ENCODE measurements at regions not wholly inside any gene's neighbourhood (a gene's known extent, or its start where the extent isn't known, plus 50 kb on each side); places are given as distances from the start of the nearest gene placed in this dataset.

GRCh38 chr14:106522990-106523389 is 996.6 kb downstream of the TMEM121 start:
- peaks cover 2 to 9% of the 10 kb centered on the region in 2 donors for H3K4me1 ChIP-seq (ENCODE audit: control insufficient read depth in 2 of 2, insufficient read depth in 2 of 2, low read length in 2 of 2)
- H3K9ac ChIP-seq (ENCODE audit: low read length) = no peak overlapping the region
- Mint-ChIP-seq H3K27ac (no peak overlapping the region), H3K4me1 (peaks cover 5% of the 10 kb centered on the region), H3K4me3 (no peak overlapping the region), H3K9me3 (ENCODE audit: insufficient read depth) (no peaks in the 10 kb centered on the region), H3K27me3 (peaks cover 3% of the 10 kb centered on the region)
- no peaks in the 10 kb centered on the region for H3K27me3 ChIP-seq (replicated peaks in 1 of 4; ENCODE audit: control extremely low read depth in 1 of 4, control insufficient read depth in 3 of 4, insufficient read depth in 4 of 4, low read length in 3 of 4)
- DNase-seq (no peak), ATAC-seq (ENCODE audit: low read depth) (no peak)
- no peaks in the 10 kb centered on the region for H4K20me1 ChIP-seq (ENCODE audit: control insufficient read depth, insufficient read depth, low read length, poor library complexity, severe bottlenecking)
- CTCF ChIA-PET = interaction anchor here (0.6 to 1.3 kb wide), 2 partner anchors 17 to 71 kb away, joined by 3 read pairs; no protein-coding TSS in a partner anchor
- WGBS (ENCODE audit: insufficient coverage) = no CpG with 5 or more reads among the region's 2 CpGs
- H3K36me3 ChIP-seq (replicated peaks in 1 of 2; ENCODE audit: control extremely low read depth in 1 of 2, control insufficient read depth in 1 of 2, extremely low read depth in 1 of 2, insufficient read depth in 2 of 2, low read length in 1 of 2) = no peaks in the 10 kb centered on the region
- no peak overlapping the region for H3K4me3 ChIP-seq (ENCODE audit: control extremely low read depth in 1 of 5, extremely low read depth in 1 of 5, insufficient read depth in 1 of 5, low read depth in 2 of 5, low read length in 4 of 5)
- no peak overlapping the region for H3K27ac ChIP-seq (ENCODE audit: low read length in 2 of 2)
- no peak overlapping the region for H3K4me2 ChIP-seq (replicated peaks; ENCODE audit: low read depth, low read length, poor library complexity, severe bottlenecking)
- intact Hi-C loops (cut with micrococcal nuclease) = no loop called here
- no peaks in the 10 kb centered on the region for H3K79me2 ChIP-seq (ENCODE audit: control insufficient read depth, insufficient read depth, low read length)
- no peak for TF ChIP-seq CTCF (IDR thresholded peaks at IDR 0.05)
- no peak for TF ChIP-seq EZH2 (IDR thresholded peaks at IDR 0.05; ENCODE audit: borderline replicate concordance, insufficient read depth, low read depth, low read length, poor library complexity, severe bottlenecking)
- POLR2A ChIA-PET = no interaction called here
- H2AFZ ChIP-seq (ENCODE audit: insufficient read depth, low read depth, low read length, poor library complexity, severe bottlenecking) = no peak overlapping the region
- H3K9me3 ChIP-seq (ENCODE audit: control extremely low read depth in 1 of 3, control insufficient read depth in 2 of 3, insufficient read depth in 1 of 3, low read length in 2 of 3) = no peaks in the 10 kb centered on the region

GRCh38 chr14:106528717-106529116 is 1002.3 kb downstream of the TMEM121 start:
- Histone ChIP-seq H4K20me1 (ENCODE audit: control insufficient read depth, insufficient read depth, low read length, poor library complexity, severe bottlenecking) (no peaks in the 10 kb centered on the region), H3K9ac (ENCODE audit: low read length) (no peak overlapping the region), H3K79me2 (ENCODE audit: control insufficient read depth, insufficient read depth, low read length) (no peaks in the 10 kb centered on the region), H3K4me3 (ENCODE audit: control extremely low read depth in 1 of 5, extremely low read depth in 1 of 5, insufficient read depth in 1 of 5, low read depth in 2 of 5, low read length in 4 of 5) (no peak overlapping the region), H3K4me1 (ENCODE audit: control insufficient read depth in 2 of 2, insufficient read depth in 2 of 2, low read length in 2 of 2) (no peaks in the 10 kb centered on the region), H3K27ac (ENCODE audit: low read length in 2 of 2) (no peak overlapping the region), H3K36me3 (replicated peaks in 1 of 2; ENCODE audit: control extremely low read depth in 1 of 2, control insufficient read depth in 1 of 2, extremely low read depth in 1 of 2, insufficient read depth in 2 of 2, low read length in 1 of 2) (no peaks in the 10 kb centered on the region), H2AFZ (ENCODE audit: insufficient read depth, low read depth, low read length, poor library complexity, severe bottlenecking) (no peak overlapping the region), H3K4me2 (replicated peaks; ENCODE audit: low read depth, low read length, poor library complexity, severe bottlenecking) (no peak overlapping the region), H3K27me3 (replicated peaks in 1 of 4; ENCODE audit: control extremely low read depth in 1 of 4, control insufficient read depth in 3 of 4, insufficient read depth in 4 of 4, low read length in 3 of 4) (no peaks in the 10 kb centered on the region), H3K9me3 (ENCODE audit: control extremely low read depth in 1 of 3, control insufficient read depth in 2 of 3, insufficient read depth in 1 of 3, low read length in 2 of 3) (peaks cover 0 to 7% (median 0%) of the 10 kb centered on the region in 3 donors)
- DNase-seq (no peak), ATAC-seq (ENCODE audit: low read depth) (no peak)
- ChIA-PET CTCF (interaction anchor here (1.6 to 5.4 kb wide), 5 partner anchors 10 to 91 kb away, joined by 4 to 42 read pairs (median 21); no protein-coding TSS in a partner anchor), POLR2A (interaction anchor here (0.7 kb wide), 1 partner anchor 11 kb away, joined by 3 read pairs; no protein-coding TSS in a partner anchor)
- Mint-ChIP-seq H3K4me1 (peaks cover 3% of the 10 kb centered on the region), H3K27ac (no peak overlapping the region), H3K27me3 (peaks cover 9% of the 10 kb centered on the region), H3K9me3 (ENCODE audit: insufficient read depth) (no peaks in the 10 kb centered on the region), H3K4me3 (no peak overlapping the region)
- WGBS (ENCODE audit: insufficient coverage) = no CpG with 5 or more reads among the region's 2 CpGs
- TF ChIP-seq EZH2 (IDR thresholded peaks at IDR 0.05; ENCODE audit: borderline replicate concordance, insufficient read depth, low read depth, low read length, poor library complexity, severe bottlenecking) = no peak
- no peak for TF ChIP-seq CTCF (IDR thresholded peaks at IDR 0.05)
- intact Hi-C loops (cut with micrococcal nuclease) = no loop called here
